ENCODE measurements at regions not wholly inside any gene's neighbourhood (a gene's known extent, or its start where the extent isn't known, plus 50 kb on each side); places are given as distances from the start of the nearest gene placed in this dataset.

DNA sequence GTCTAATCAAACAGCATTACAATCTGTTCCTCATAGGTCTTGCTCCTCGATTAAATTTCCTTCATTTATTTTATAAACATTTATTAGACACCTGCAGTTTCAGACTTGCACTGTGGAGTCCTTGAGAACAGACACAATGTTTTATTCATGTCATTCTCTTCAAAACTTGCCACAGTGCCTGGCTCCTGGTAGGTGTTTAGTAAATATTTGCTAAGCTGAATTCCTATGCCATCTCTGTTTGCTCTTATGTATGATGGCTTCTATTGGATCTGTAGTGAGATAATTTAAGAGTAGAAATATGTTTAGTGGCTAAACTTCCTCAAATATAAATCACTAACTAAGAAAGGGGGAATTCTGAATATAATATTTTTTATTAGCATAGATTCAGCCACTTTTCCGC is 61.4 kb downstream of the LRATD1 start:
- in situ Hi-C loops (cut with HindIII; ENCODE audit: low pct_unique_long_range_greater_than_20kb, low sequenced_read_pairs) (no loop called here), intact Hi-C loops (cut with micrococcal nuclease; ENCODE audit: unreplicated experiment) (no loop called here)
- Histone ChIP-seq H3K4me1 (ENCODE audit: control insufficient read depth, insufficient read depth, low read length) (no peaks in the 10 kb centered on the region), H3K36me3 (ENCODE audit: control insufficient read depth, insufficient read depth, low read length) (no peaks in the 10 kb centered on the region), H3K9me3 (ENCODE audit: control insufficient read depth, insufficient read depth, low read depth, low read length) (no peaks in the 10 kb centered on the region), H3K27me3 (ENCODE audit: control insufficient read depth, insufficient read depth, low read length) (no peaks in the 10 kb centered on the region), H3K4me3 (ENCODE audit: low read depth in 2 of 2, low read length in 2 of 2) (no peak overlapping the region), H3K27ac (ENCODE audit: low read length) (no peak overlapping the region)
- ATAC-seq (no peak), DNase-seq (ENCODE audit: low read depth, low spot score) (no peak)
- no TSS peak for BruUV-seq (replicated peaks)
- ChIA-PET CTCF (no interaction called here), POLR2A (no interaction called here)
- no peak for TF ChIP-seq POLR2AphosphoS5 (IDR thresholded peaks at IDR 0.05; ENCODE audit: low read depth, low read length)
- TF ChIP-seq TCF7L2 (IDR thresholded peaks at IDR 0.05; ENCODE audit: low read depth, low read length), result no peak
- TF ChIP-seq, protein P1, sequence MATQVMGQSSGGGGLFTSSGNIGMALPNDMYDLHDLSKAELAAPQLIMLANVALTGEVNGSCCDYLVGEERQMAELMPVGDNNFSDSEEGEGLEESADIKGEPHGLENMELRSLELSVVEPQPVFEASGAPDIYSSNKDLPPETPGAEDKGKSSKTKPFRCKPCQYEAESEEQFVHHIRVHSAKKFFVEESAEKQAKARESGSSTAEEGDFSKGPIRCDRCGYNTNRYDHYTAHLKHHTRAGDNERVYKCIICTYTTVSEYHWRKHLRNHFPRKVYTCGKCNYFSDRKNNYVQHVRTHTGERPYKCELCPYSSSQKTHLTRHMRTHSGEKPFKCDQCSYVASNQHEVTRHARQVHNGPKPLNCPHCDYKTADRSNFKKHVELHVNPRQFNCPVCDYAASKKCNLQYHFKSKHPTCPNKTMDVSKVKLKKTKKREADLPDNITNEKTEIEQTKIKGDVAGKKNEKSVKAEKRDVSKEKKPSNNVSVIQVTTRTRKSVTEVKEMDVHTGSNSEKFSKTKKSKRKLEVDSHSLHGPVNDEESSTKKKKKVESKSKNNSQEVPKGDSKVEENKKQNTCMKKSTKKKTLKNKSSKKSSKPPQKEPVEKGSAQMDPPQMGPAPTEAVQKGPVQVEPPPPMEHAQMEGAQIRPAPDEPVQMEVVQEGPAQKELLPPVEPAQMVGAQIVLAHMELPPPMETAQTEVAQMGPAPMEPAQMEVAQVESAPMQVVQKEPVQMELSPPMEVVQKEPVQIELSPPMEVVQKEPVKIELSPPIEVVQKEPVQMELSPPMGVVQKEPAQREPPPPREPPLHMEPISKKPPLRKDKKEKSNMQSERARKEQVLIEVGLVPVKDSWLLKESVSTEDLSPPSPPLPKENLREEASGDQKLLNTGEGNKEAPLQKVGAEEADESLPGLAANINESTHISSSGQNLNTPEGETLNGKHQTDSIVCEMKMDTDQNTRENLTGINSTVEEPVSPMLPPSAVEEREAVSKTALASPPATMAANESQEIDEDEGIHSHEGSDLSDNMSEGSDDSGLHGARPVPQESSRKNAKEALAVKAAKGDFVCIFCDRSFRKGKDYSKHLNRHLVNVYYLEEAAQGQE (IDR thresholded peaks at IDR 0.05; ENCODE audit: insufficient read depth in 1 of 2, low read depth in 2 of 2, low read length in 1 of 2), result no peak
- TF ChIP-seq SIN3A (IDR thresholded peaks at IDR 0.05; ENCODE audit: borderline replicate concordance, insufficient read depth, low read depth, low read length), result no peak
- TF ChIP-seq, protein P2, sequence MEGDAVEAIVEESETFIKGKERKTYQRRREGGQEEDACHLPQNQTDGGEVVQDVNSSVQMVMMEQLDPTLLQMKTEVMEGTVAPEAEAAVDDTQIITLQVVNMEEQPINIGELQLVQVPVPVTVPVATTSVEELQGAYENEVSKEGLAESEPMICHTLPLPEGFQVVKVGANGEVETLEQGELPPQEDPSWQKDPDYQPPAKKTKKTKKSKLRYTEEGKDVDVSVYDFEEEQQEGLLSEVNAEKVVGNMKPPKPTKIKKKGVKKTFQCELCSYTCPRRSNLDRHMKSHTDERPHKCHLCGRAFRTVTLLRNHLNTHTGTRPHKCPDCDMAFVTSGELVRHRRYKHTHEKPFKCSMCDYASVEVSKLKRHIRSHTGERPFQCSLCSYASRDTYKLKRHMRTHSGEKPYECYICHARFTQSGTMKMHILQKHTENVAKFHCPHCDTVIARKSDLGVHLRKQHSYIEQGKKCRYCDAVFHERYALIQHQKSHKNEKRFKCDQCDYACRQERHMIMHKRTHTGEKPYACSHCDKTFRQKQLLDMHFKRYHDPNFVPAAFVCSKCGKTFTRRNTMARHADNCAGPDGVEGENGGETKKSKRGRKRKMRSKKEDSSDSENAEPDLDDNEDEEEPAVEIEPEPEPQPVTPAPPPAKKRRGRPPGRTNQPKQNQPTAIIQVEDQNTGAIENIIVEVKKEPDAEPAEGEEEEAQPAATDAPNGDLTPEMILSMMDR (IDR thresholded peaks at IDR 0.05), result no peak

DNA sequence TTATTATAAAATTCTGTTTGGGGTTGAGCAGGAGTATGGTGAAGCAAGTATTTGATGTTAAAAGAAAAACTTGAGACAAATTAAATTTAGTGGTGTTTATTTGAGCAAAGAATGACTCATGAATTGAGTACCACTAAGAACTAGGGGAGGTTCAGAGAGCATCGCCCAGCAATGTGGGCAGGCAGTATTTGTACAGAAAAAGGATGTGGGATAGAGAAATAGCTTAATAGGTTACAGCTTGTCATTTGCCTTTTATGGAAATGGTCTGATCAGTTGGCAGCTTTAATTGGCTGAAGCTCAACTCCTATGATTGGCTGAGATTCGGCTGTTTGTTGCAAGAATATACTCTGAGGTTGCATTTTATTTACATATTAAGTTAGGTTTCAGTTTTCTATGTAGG is 68.2 kb downstream of the LRATD1 start:
- intact Hi-C loops (cut with micrococcal nuclease; ENCODE audit: unreplicated experiment) (no loop called here), in situ Hi-C loops (cut with HindIII; ENCODE audit: low pct_unique_long_range_greater_than_20kb, low sequenced_read_pairs) (no loop called here)
- ChIA-PET CTCF (no interaction called here), POLR2A (no interaction called here)
- TF ChIP-seq TCF7L2 (IDR thresholded peaks at IDR 0.05; ENCODE audit: low read depth, low read length) (no peak), SIN3A (IDR thresholded peaks at IDR 0.05; ENCODE audit: borderline replicate concordance, insufficient read depth, low read depth, low read length) (no peak), POLR2AphosphoS5 (IDR thresholded peaks at IDR 0.05; ENCODE audit: low read depth, low read length) (no peak)
- TF ChIP-seq, protein P1 (IDR thresholded peaks at IDR 0.05; ENCODE audit: insufficient read depth in 1 of 2, low read depth in 2 of 2, low read length in 1 of 2), result no peak
- TF ChIP-seq, protein P2 (IDR thresholded peaks at IDR 0.05), result no peak
- Histone ChIP-seq H3K4me1 (ENCODE audit: control insufficient read depth, insufficient read depth, low read length) (no peaks in the 10 kb centered on the region), H3K9me3 (ENCODE audit: control insufficient read depth, insufficient read depth, low read depth, low read length) (no peaks in the 10 kb centered on the region), H3K27ac (ENCODE audit: low read length) (no peak overlapping the region), H3K36me3 (ENCODE audit: control insufficient read depth, insufficient read depth, low read length) (no peaks in the 10 kb centered on the region), H3K4me3 (ENCODE audit: low read depth in 2 of 2, low read length in 2 of 2) (no peak overlapping the region), H3K27me3 (ENCODE audit: control insufficient read depth, insufficient read depth, low read length) (no peaks in the 10 kb centered on the region)
- BruUV-seq (replicated peaks), result no TSS peak
- ATAC-seq (no peak), DNase-seq (ENCODE audit: low read depth, low spot score) (no peak)

All from Panc1 (cell line).